ENCODE measurements at regions not wholly inside any gene's neighbourhood (a gene's known extent, or its start where the extent isn't known, plus 50 kb on each side); places are given as distances from the start of the nearest gene placed in this dataset.

GRCh38 chr5:68995845-68996545 is 97.8 kb upstream of the SLC30A5 start:
- BruUV-seq (replicated peaks) = no TSS peak
- TF ChIP-seq CTCF (conservative IDR thresholded peaks at IDR 0.05; ENCODE audit: low read depth, low read length) (no peak), EZH2 (IDR thresholded peaks at IDR 0.05; ENCODE audit: borderline replicate concordance, low read depth, low read length, poor library complexity, severe bottlenecking) (no peak)
- POLR2A ChIA-PET (ENCODE audit: low non-redundant PET) = no interaction called here
- Histone ChIP-seq H3K4me3 (ENCODE audit: low read depth, low read length, poor library complexity, severe bottlenecking) (no peak overlapping the region), H3K36me3 (ENCODE audit: insufficient read depth, low read length, poor library complexity, severe bottlenecking) (no peaks in the 10 kb centered on the region), H3K27ac (ENCODE audit: low read depth, low read length, poor library complexity, severe bottlenecking) (no peak overlapping the region), H3K27me3 (replicated peaks; ENCODE audit: insufficient read depth, low read depth, low read length, poor library complexity) (no peaks in the 10 kb centered on the region), H3K4me1 (ENCODE audit: insufficient read depth, low read length, poor library complexity, severe bottlenecking) (no peaks in the 10 kb centered on the region), H3K9me3 (ENCODE audit: low read depth, low read length, poor library complexity, severe bottlenecking) (no peaks in the 10 kb centered on the region)
- CTCF ChIA-PET = no interaction called here
- DNase-seq (ENCODE audit: low spot score) = no peak
- intact Hi-C loops (cut with micrococcal nuclease; ENCODE audit: unreplicated experiment) = no loop called here

GRCh38 chr5:68999181-68999580 is 94.6 kb upstream of the SLC30A5 start:
- DNase-seq (ENCODE audit: low spot score) = no peak
- no peaks in the 10 kb centered on the region for H3K27me3 ChIP-seq (replicated peaks; ENCODE audit: insufficient read depth, low read depth, low read length, poor library complexity)
- TF ChIP-seq EZH2 (IDR thresholded peaks at IDR 0.05; ENCODE audit: borderline replicate concordance, low read depth, low read length, poor library complexity, severe bottlenecking) = no peak
- TF ChIP-seq CTCF (conservative IDR thresholded peaks at IDR 0.05; ENCODE audit: low read depth, low read length) = no peak
- no peaks in the 10 kb centered on the region for H3K4me1 ChIP-seq (ENCODE audit: insufficient read depth, low read length, poor library complexity, severe bottlenecking)
- ChIA-PET CTCF (no interaction called here), POLR2A (ENCODE audit: low non-redundant PET) (no interaction called here)
- H3K4me3 ChIP-seq (ENCODE audit: low read depth, low read length, poor library complexity, severe bottlenecking) = no peak overlapping the region
- BruUV-seq (replicated peaks) = no TSS peak
- H3K9me3 ChIP-seq (ENCODE audit: low read depth, low read length, poor library complexity, severe bottlenecking) = no peaks in the 10 kb centered on the region
- no peak overlapping the region for H3K27ac ChIP-seq (ENCODE audit: low read depth, low read length, poor library complexity, severe bottlenecking)
- intact Hi-C loops (cut with micrococcal nuclease; ENCODE audit: unreplicated experiment) = no loop called here
- H3K36me3 ChIP-seq (ENCODE audit: insufficient read depth, low read length, poor library complexity, severe bottlenecking) = no peaks in the 10 kb centered on the region

GRCh38 chr5:69000216-69000919 is 93.4 kb upstream of the SLC30A5 start:
- H3K27me3 ChIP-seq (replicated peaks; ENCODE audit: insufficient read depth, low read depth, low read length, poor library complexity) = no peaks in the 10 kb centered on the region
- no peak for DNase-seq (ENCODE audit: low spot score)
- BruUV-seq (replicated peaks) = no TSS peak
- no peaks in the 10 kb centered on the region for H3K9me3 ChIP-seq (ENCODE audit: low read depth, low read length, poor library complexity, severe bottlenecking)
- H3K4me3 ChIP-seq (ENCODE audit: low read depth, low read length, poor library complexity, severe bottlenecking) = no peak overlapping the region
- TF ChIP-seq EZH2 (IDR thresholded peaks at IDR 0.05; ENCODE audit: borderline replicate concordance, low read depth, low read length, poor library complexity, severe bottlenecking) (no peak), CTCF (conservative IDR thresholded peaks at IDR 0.05; ENCODE audit: low read depth, low read length) (no peak)
- H3K36me3 ChIP-seq (ENCODE audit: insufficient read depth, low read length, poor library complexity, severe bottlenecking) = no peaks in the 10 kb centered on the region
- intact Hi-C loops (cut with micrococcal nuclease; ENCODE audit: unreplicated experiment) = no loop called here
- POLR2A ChIA-PET (ENCODE audit: low non-redundant PET) = no interaction called here
- no peak overlapping the region for H3K27ac ChIP-seq (ENCODE audit: low read depth, low read length, poor library complexity, severe bottlenecking)
- no peaks in the 10 kb centered on the region for H3K4me1 ChIP-seq (ENCODE audit: insufficient read depth, low read length, poor library complexity, severe bottlenecking)
- CTCF ChIA-PET = no interaction called here

Data from A673 (cell line).